ENCODE measurements at regions not wholly inside any gene's neighbourhood (a gene's known extent, or its start where the extent isn't known, plus 50 kb on each side); places are given as distances from the start of the nearest gene placed in this dataset.

DNA sequence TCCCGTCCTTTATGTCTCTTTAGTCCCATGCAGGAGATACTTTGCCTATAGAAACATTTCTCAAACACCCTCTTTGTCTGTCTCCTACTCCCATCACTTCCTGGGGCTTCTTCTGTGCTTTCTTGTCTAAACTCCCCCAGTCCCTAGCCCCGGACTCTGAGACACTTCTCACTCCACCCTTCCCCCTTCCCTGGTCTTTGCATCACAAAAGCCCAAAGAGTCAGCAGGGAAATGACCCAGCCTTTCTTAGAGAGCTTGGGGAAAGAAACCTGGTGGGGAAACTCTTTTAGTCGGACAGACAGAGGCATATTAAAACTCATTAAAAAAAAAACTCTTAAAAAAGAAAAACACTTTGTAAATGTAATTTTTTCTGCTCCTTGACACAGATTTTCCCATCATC is 211.2 kb downstream of the TJP1 start:
- no peak for DNase-seq (ENCODE audit: low read depth in 2 of 2)

GRCh38 chr15:29601811-29602210 is 220.5 kb downstream of the TJP1 start:
- no peak for DNase-seq (ENCODE audit: low read depth in 2 of 2)

DNA sequence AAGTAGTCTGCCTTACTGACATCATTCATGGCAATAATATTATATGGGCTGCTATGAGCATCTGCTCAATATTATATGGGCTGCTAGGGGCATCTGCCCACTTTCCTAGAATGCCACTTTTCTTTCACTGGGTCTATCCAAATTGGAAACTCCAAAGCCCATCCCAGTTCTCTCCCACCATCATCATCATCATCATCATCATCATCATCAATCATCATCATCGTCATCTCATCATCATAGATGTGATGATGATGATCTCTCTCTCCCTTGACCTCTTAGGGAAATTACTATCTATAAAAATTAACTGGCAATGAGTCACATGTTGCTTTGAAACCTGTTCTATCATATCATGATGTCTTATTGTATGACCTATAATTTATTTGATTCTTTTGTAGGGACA is 222.0 kb downstream of the TJP1 start:
- DNase-seq (ENCODE audit: low read depth in 2 of 2), result no peak

GRCh38 chr15:29596266-29596665 is 226.0 kb downstream of the TJP1 start:
- no peak for DNase-seq (ENCODE audit: low read depth in 2 of 2)

DNA sequence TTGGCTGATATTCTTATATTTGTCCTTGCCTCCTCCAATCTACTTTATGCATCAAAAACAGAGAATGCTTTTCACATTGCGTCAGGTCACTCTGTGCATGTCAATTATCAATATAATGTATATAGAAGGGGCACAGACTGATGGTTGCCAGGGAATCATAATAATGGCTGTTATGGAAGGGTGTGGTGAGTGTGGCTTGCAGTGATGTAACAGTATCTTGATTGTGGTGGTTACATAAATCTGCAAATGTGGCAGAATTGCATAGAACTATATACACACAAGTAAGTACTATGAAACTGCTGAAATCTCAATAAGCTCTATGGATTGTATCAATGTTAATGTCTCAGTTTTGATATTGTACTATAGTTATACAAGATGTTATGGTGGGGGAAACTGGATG is 228.6 kb downstream of the TJP1 start:
- no peak for DNase-seq (ENCODE audit: low read depth in 2 of 2)

DNA sequence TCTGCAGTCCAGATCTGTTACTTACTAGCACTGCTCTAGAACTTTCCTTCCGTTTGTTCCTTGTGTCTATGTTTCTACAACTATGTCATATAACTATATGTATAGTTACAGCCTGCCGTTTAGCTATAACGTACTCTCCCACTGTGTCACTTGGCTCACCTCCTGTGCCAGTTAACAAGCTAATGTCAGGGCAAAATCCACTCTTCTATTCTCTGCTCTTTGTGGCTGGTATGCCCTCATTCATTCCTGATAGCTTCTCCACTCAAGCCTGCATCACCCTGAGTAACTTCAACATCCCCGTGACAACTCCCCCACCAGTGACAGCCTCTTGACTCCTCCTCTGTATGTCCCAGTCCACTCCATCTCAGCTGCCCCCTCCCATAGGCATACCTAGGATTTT is 229.2 kb downstream of the TJP1 start:
- no peak for DNase-seq (ENCODE audit: low read depth in 2 of 2)

DNA sequence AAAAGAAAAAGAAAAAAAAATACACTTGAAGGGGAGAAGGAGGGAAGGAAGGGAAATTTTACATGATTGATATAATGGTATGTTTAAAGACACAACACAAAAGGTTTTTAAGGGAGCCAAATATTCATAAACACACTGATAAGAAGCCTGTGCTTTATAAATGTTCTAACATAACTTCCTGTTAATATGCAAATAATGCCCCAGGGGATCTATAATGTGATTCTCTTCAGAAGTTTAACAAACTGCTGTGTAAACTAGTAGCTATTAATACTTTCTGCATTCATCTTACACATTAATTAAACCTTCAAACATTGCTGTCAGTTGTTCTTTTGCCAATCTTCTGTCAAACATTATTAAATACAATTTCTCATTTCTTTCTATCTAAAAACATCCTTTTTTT is 231.6 kb downstream of the TJP1 start:
- DNase-seq (ENCODE audit: low read depth in 2 of 2), result no peak

DNA sequence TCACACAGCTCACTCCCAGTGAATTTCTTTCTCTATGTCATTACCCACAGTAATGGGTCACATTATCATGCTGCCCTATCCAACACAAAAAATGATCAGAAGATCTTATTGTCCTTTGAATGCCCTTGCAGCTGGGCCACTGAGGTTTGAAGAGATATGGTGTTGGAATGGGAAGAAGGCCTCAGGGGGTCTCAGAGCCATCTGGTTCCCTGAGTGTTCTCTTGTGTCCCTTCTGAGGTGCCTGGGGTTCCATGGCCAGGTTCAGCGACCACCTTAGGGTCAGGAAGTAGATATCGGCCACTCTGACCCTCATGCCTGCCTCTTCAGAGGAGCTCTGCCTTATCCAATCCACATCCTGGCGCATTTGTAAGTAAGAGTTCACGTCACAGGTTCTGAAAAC is 232.3 kb downstream of the TJP1 start:
- no peak for DNase-seq (ENCODE audit: low read depth in 2 of 2)

GRCh38 chr15:29589416-29589815 is 232.9 kb downstream of the TJP1 start:
- no peak for DNase-seq (ENCODE audit: low read depth in 2 of 2)

GRCh38 chr15:29573197-29573838 is 248.9 kb downstream of the TJP1 start:
- DNase-seq (ENCODE audit: low read depth in 2 of 2), result no peak

DNA sequence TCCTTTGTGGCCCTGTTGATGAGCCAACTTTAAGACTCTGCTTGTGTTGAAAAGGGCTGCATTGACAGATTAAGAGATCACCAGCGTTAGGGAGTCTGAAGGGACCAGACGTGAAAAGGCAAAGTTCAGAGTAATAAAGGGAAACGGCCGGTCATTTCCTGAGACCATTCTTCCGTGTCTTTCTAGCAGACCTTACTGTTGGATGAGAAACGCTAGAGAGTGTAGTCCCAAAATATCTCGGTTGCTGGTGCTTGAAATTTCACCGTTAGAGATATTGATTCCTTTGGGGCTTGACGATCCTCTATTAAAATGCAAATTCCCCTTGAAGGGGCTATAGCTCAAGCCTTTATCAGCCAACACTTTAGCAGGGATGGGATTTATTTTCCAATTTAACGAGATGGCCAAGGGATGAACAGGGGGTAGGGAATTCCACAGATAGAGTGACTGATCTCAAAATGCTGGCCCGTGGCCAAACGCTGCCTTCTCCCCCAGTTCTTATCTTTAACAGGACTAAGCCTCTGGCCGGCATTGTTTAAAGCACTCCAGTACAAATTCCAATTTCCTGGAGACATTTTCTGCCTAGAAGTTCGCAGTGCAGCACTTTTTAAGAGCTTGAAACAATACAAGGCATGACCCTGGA is 250.4 kb downstream of the TJP1 start:
- DNase-seq (ENCODE audit: low read depth in 2 of 2), result no peak

DNA sequence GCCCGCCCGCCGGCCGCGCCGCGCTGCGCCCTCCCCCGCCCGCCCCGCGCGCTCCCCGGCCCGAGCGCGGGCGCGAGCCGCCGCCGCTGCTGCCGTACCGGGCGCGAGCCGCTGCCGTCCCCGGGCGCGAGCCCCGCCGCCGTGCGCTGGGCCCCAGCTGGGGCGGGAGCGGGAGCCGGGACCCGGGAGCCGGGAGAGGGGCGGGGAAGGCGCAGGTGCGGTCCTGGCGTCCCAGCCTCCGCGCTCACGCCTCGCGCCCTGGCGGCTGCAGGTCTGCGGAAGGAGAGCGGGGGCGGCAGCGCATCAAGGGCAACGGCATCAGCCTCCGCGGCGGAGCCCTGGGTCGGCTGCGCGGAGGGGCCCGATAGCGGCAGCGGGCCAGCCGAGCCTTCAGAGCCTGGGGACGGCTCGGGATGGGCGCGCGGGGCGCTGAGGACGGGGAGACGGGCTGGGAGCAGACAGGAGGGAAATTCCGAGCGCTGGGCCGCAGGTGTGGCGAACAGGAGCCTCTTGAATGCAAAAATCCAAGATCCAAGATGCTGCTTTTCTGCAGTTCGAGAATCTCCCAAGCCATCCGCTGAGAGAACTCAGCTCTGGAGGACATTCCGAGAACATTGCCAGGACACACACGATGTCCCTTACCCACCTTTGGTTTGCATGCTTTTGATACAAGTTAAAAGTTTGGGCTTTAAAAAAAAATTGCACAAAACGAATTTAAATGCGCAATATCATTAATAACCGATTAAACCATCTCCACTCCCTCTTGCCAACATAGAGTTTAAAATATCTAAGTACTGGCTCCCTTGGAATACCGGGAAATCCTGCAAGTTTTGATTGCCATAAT is 251.1 kb downstream of the TJP1 start:
- peak in 1 of 2 donors; percentile 6 for DNase-seq (ENCODE audit: low read depth in 2 of 2)

GRCh38 chr15:29570121-29570947 is 251.9 kb downstream of the TJP1 start:
- no peak for DNase-seq (ENCODE audit: low read depth in 2 of 2)

DNA sequence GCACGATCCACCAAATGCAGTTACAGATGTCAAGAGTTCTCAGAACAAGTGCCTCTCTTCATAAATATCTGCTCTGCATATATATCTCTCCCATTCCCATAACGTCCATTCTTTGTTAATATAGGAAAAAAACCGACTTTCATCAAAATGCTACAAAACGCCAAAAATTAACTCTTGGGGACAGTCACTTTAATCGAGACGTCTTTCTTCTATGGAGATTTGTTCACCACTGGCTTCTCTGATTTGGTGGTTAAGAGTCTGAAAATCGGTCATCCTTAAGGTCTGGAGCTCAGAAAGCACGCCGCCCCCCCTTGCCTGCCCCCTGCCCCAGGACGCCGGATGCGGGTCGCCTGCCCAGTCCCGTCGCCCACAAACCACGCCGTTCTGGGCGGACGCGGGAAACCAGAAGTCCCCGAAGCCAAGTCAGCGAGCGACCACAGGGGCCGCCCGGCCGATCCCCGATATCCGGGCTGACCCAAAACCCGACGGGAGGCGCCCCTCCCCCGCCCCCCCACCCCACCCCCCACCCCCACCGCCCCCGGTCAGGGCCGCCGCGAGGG is 252.7 kb downstream of the TJP1 start:
- DNase-seq (ENCODE audit: low read depth in 2 of 2), result no peak

- no peak for DNase-seq (ENCODE audit: low read depth in 2 of 2)
Measured at GRCh38 chr15:29568840-29569532, 253.3 kb downstream of the TJP1 start.

DNA sequence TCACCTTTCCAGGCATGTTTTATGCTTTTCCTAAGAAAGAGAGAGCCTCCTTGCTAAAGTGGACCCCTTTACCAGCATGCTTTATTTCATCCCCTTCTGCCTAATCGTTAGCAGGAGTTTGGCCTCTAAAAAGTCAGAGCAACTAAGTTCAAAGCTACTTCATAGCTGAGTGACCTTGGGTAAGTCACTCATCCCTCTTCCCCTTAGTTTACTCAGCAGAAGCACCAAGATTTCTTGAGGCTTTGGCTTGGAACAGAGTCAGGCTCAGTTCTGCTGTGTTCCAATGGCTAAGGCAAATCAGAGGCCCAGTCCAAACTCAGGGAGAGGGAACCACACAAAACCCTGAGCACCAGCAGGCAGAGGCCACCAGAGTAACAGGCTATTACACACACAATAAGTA is 254.9 kb downstream of the TJP1 start:
- no peak for DNase-seq (ENCODE audit: low read depth in 2 of 2)

GRCh38 chr15:29566914-29567313 is 255.4 kb downstream of the TJP1 start:
- no peak for DNase-seq (ENCODE audit: low read depth in 2 of 2)

DNA sequence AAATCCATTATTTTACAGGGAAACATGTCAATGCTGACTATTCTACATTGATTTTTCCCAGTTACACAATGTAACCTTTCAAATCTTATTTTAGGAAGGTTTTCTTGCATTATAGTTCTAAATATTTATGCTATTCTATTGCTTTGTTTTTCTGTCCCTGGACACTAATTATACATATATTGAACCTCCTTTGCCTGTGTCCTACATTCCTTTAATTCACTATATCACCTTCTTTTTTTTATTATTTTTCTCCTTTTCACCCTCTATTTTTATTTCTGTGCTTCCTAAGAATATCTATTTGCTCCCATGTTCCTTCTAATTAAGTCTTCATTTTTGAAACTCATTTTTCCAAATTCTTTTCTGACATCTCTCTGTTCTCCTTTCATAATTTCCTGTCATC is 259.2 kb downstream of the TJP1 start:
- no peak for DNase-seq (ENCODE audit: low read depth in 2 of 2)

DNA sequence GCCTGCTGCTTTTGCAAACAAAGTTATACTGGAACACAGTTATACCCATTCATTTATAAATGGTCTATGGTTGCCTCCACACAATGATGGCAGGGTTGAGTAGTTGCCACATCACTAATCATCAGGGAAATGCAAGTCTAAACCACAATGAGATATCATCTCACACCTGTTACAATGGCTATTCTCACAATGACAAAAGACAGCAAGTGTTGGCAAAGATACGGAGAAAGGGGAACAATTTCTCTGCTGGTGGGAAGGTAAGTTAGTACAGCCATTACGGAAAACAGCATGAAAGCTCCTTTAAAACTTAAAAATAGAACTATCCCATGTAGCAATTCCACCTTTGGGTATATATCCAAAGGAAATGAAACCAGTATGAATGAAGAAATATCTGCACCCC is 261.4 kb downstream of the TJP1 start:
- DNase-seq (ENCODE audit: low read depth in 2 of 2), result no peak

GRCh38 chr15:29558261-29558660 is 264.0 kb downstream of the TJP1 start:
- no peak for DNase-seq (ENCODE audit: low read depth in 2 of 2)

DNA sequence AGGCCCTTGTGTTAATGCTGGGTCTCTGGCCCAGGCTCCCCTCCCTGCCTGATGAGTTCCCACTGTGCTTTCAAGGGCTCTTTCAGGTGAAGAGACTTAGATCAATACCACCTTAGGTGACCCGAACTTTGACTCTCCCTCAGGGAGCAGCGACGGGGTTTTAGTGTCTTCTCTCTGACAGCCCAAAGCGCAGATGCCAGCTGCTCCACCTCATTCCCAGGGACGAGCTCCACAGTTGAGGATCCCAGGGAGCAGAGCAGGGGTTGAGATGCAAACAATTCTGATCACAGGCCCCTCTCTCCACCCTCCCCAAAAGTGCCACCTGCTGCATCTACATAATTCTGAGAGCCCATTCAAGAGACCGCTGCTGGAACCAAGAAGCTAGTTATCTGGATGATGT is 265.1 kb downstream of the TJP1 start:
- no peak for DNase-seq (ENCODE audit: low read depth in 2 of 2)

Data from stimulated activated CD8-positive, alpha-beta memory T cell treated with anti-CD3 and anti-CD28 coated beads, Interleukin-2, amount 100 ng/mL, for 48 hours (primary cell).